GM12878 (cell line): ENCODE measurements at regions not wholly inside any gene's neighbourhood (a gene's known extent, or its start where the extent isn't known, plus 50 kb on each side); places are given as distances from the start of the nearest gene placed in this dataset.
"Not testable (repeated sequence)": the region's sequence is repeated elsewhere in the genome, so short reads cannot be mapped to it uniquely, and the experiment has no call there.

Experiments
- EP300 ChIP-seq, 2 experiments: fragments of 150-350 bp in 1 of 2; IDR thresholded peaks; 2 replicates each; pipeline ENCODE4 v1.6.1; 2011 to 2012; ENCODE audit warnings: low read depth in 2 of 2, low read length in 2 of 2, borderline replicate concordance in 1 of 2, improper control_type of control experiment in 1 of 2, inconsistent platforms in 1 of 2; ENCODE audit not compliant: control insufficient read depth in 1 of 2
- KDM1A ChIP-seq: fragments of 200-600 bp; sonication (generic); IDR thresholded peaks from 2 replicates; pipeline ENCODE4 v1.6.1; 2016; ENCODE audit warnings: borderline replicate concordance
- RELA ChIP-seq: fragments of 450-650 bp; IDR thresholded peaks from 2 replicates; pipeline ENCODE4 v1.8.0; 2014; ENCODE audit warnings: borderline replicate concordance; ENCODE audit not compliant: partially characterized antibody
- SMAD1 ChIP-seq: fragments of 450-650 bp; IDR thresholded peaks from 2 replicates; pipeline ENCODE4 v1.6.1; 2018; ENCODE audit warnings: mild to moderate bottlenecking, low read depth; ENCODE audit not compliant: partially characterized antibody
- TCF12 ChIP-seq: IDR thresholded peaks from 2 replicates; pipeline ENCODE4 v1.6.1; 2011; ENCODE audit warnings: low read depth, mild to moderate bottlenecking, low read length
- TF ChIP-seq, protein P1 (sequence below), 3 experiments: IDR thresholded peaks in 2 of 3; conservative IDR thresholded peaks in 1 of 3; 2 replicates each; pipeline ENCODE4 v1.5.1; 2011; ENCODE audit warnings: low read depth in 3 of 3, low read length in 3 of 3, mild to moderate bottlenecking in 3 of 3, control low read depth in 2 of 3, moderate library complexity in 2 of 3, inconsistent platforms in 1 of 3, mixed read lengths in 1 of 3; ENCODE audit not compliant: control insufficient read depth in 2 of 3, insufficient read depth in 1 of 3; ENCODE audit errors: extremely low read depth in 1 of 3

DNA sequence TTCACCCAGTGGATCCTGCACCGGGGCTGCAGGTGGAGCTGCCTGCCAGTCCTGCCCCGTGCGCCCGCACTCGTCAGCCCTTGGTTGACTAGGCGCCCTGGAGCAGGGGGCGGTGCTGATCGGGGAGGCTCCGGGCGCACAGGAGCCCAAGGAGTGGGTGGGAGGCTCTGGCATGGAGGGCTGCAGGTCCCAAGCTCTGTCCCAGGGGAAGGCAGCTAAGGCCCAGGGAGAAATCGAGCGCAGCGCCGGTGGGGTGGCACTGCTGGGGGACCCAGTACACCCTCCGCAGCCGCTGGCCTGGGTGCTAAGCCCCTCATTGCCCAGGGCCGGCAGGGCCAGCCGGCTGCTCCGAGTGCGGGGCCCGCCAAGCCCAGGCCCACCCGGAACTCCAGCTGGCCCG, 323.4 kb upstream of the CITED2 start:
- not testable (repeated sequence) for TF ChIP-seq TCF12; EP300 (IDR thresholded peaks at IDR 0.05; ENCODE audit: borderline replicate concordance in 1 of 2, control insufficient read depth in 1 of 2, low read depth in 2 of 2, low read length in 2 of 2); SMAD1; KDM1A; RELA
- TF ChIP-seq, protein P1, sequence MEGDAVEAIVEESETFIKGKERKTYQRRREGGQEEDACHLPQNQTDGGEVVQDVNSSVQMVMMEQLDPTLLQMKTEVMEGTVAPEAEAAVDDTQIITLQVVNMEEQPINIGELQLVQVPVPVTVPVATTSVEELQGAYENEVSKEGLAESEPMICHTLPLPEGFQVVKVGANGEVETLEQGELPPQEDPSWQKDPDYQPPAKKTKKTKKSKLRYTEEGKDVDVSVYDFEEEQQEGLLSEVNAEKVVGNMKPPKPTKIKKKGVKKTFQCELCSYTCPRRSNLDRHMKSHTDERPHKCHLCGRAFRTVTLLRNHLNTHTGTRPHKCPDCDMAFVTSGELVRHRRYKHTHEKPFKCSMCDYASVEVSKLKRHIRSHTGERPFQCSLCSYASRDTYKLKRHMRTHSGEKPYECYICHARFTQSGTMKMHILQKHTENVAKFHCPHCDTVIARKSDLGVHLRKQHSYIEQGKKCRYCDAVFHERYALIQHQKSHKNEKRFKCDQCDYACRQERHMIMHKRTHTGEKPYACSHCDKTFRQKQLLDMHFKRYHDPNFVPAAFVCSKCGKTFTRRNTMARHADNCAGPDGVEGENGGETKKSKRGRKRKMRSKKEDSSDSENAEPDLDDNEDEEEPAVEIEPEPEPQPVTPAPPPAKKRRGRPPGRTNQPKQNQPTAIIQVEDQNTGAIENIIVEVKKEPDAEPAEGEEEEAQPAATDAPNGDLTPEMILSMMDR (IDR thresholded peaks at IDR 0.05 in 2 of 3, conservative IDR thresholded peaks at IDR 0.05 in 1 of 3; ENCODE audit: control insufficient read depth in 2 of 3, extremely low read depth in 1 of 3, insufficient read depth in 1 of 3, low read depth in 3 of 3, low read length in 3 of 3): not testable (repeated sequence)
